Endothelial cell of umbilical vein (primary cell): ENCODE measurements at regions not wholly inside any gene's neighbourhood (a gene's known extent, or its start where the extent isn't known, plus 50 kb on each side); places are given as distances from the start of the nearest gene placed in this dataset.

ENCODE experiments used
- BruUV-seq: library from RNA; stranded (reverse); fragments of 400-500 nt; replicated peaks from 2 replicates; lab custom pipeline; 2021; lab: Mats Ljungman, UMichigan
- CTCF ChIA-PET: fragments of 300-600, 350-600 bp; sonication (Branson Sonifier 250); formaldehyde crosslinking; loops from one replicate; lab custom pipeline; 2021; ENCODE audit warnings: antibody characterized with exemption, inconsistent platforms; lab: Charles Lee
- POLR2A ChIA-PET: fragments of 300-600, 350-600 bp; sonication (Branson Sonifier 250); formaldehyde crosslinking; loops from one replicate; lab custom pipeline; 2021; ENCODE audit warnings: antibody characterized with exemption, inconsistent platforms; lab: Charles Lee
- DNase-seq: peaks from one replicate; pipeline ENCODE4 v3.0.0-alpha.2; 2011; ENCODE audit warnings: low read depth, low spot score
- FAIRE-seq: peaks from 2 replicates; lab custom pipeline; 2011; peaks lifted over from hg19 to GRCh38; lab: Jason Lieb, UNC
- H2AFZ ChIP-seq: 2 replicates; pipeline ENCODE4 v1.6.0; 2012; ENCODE audit warnings: low read depth, low read length, control low read depth, inconsistent platforms
- H3K27ac ChIP-seq: 2 replicates; pipeline ENCODE4 v1.5.1; 2011; ENCODE audit warnings: low read depth, mild to moderate bottlenecking, control low read depth, low read length, moderate library complexity; ENCODE audit not compliant: insufficient read depth
- H3K27me3 ChIP-seq, 2 experiments: 2 replicates each; pipeline versions ENCODE4 v1.6.0 to v1.6.1; 2011; ENCODE audit warnings: low read length in 2 of 2, mixed read lengths in 1 of 2; ENCODE audit not compliant: control insufficient read depth in 2 of 2, insufficient read depth in 2 of 2
- H3K36me3 ChIP-seq, 2 experiments: 2 replicates in 1 of 2; 3 replicates in 1 of 2; pipeline ENCODE4 v1.5.1; 2011; ENCODE audit warnings: low read length in 2 of 2, mild to moderate bottlenecking in 1 of 2, moderate library complexity in 1 of 2; ENCODE audit not compliant: control insufficient read depth in 2 of 2, insufficient read depth in 2 of 2; ENCODE audit errors: extremely low read depth in 1 of 2
- H3K4me1 ChIP-seq: 3 replicates; pipeline ENCODE4 v1.5.1; 2011; ENCODE audit warnings: mild to moderate bottlenecking, low read length; ENCODE audit not compliant: control insufficient read depth, insufficient read depth; ENCODE audit errors: extremely low read depth
- H3K4me2 ChIP-seq: 2 replicates; pipeline ENCODE4 v1.6.1; 2011; ENCODE audit warnings: low read length, control low read depth, mixed read lengths; ENCODE audit not compliant: insufficient read depth
- H3K4me3 ChIP-seq, 3 experiments: fragments of 200-600 bp in 1 of 3; sonication (generic), shearing (Covaris generic) in 1 of 3; replicated peaks in 1 of 3; 2 replicates each; pipeline ENCODE4 v1.5.1; 2011 to 2016; ENCODE audit warnings: control low read depth in 3 of 3, low read length in 3 of 3, mild to moderate bottlenecking in 2 of 3, inconsistent platforms in 1 of 3, low read depth in 1 of 3, moderate library complexity in 1 of 3; ENCODE audit not compliant: insufficient read depth in 1 of 3
- H3K79me2 ChIP-seq: 2 replicates; pipeline ENCODE4 v1.6.0; 2012; ENCODE audit warnings: low read length, inconsistent platforms; ENCODE audit not compliant: control insufficient read depth, insufficient read depth
- H3K9ac ChIP-seq: replicated peaks from 2 replicates; pipeline ENCODE3; 2011; ENCODE audit warnings: low read length, control low read depth; ENCODE audit not compliant: insufficient read depth; ENCODE audit errors: extremely low read depth
- H3K9me1 ChIP-seq: replicated peaks from 3 replicates; pipeline ENCODE4 v1.6.0; 2011; ENCODE audit warnings: mild to moderate bottlenecking, low read length; ENCODE audit not compliant: control insufficient read depth, insufficient read depth; ENCODE audit errors: extremely low read depth
- H3K9me3 ChIP-seq: replicated peaks from 2 replicates; pipeline ENCODE4 v1.5.1; 2012; ENCODE audit warnings: low read length, inconsistent platforms; ENCODE audit not compliant: control insufficient read depth, insufficient read depth
- H4K20me1 ChIP-seq: replicated peaks from 2 replicates; pipeline ENCODE3; 2011; ENCODE audit warnings: mild to moderate bottlenecking, low read length; ENCODE audit not compliant: control insufficient read depth, insufficient read depth; ENCODE audit errors: extremely low read depth
- CTCF ChIP-seq, 2 donors: IDR thresholded peaks; 1 replicate in 1 of 2; 2 replicates in 1 of 2; pipeline ENCODE4 v1.5.1; 2011; ENCODE audit warnings: low read length in 2 of 2, mild to moderate bottlenecking in 2 of 2, moderate library complexity in 2 of 2, control low read depth in 1 of 2, inconsistent platforms in 1 of 2, low read depth in 1 of 2; ENCODE audit not compliant: insufficient read depth in 1 of 2; ENCODE audit errors: extremely low read depth in 1 of 2
- EZH2 ChIP-seq: IDR thresholded peaks from 2 replicates; pipeline ENCODE4 v1.6.1; 2012; ENCODE audit warnings: borderline replicate concordance, low read depth, mild to moderate bottlenecking, moderate library complexity, low read length, inconsistent platforms; ENCODE audit not compliant: severe bottlenecking
- FOS ChIP-seq: IDR thresholded peaks from 2 replicates; pipeline ENCODE4 v1.6.1; 2011; ENCODE audit warnings: mild to moderate bottlenecking, low read length, moderate library complexity, borderline replicate concordance; ENCODE audit not compliant: insufficient read depth
- GATA2 ChIP-seq: IDR thresholded peaks from 2 replicates; pipeline ENCODE4 v1.7.0; 2011; ENCODE audit warnings: low read depth, mild to moderate bottlenecking, moderate library complexity, mixed read lengths, low read length; ENCODE audit not compliant: insufficient read length, insufficient read depth
- JUN ChIP-seq: IDR thresholded peaks from 2 replicates; pipeline ENCODE4 v1.6.1; 2011; ENCODE audit warnings: borderline replicate concordance, low read depth; ENCODE audit not compliant: insufficient read length, insufficient read depth
- MAX ChIP-seq: IDR thresholded peaks from 2 replicates; pipeline ENCODE4 v1.6.1; 2011; ENCODE audit not compliant: insufficient read depth, insufficient read length
- MYC ChIP-seq: IDR thresholded peaks from one replicate; pipeline ENCODE4 v1.6.1; 2011; ENCODE audit warnings: mild to moderate bottlenecking, low read depth, low read length
- POLR2A ChIP-seq: IDR thresholded peaks from 2 replicates; pipeline ENCODE4 v1.6.1; 2012; ENCODE audit warnings: low read depth, mild to moderate bottlenecking, control low read depth, low read length
- POLR2AphosphoS5 ChIP-seq: IDR thresholded peaks from 2 replicates; pipeline ENCODE4 v1.6.1; 2012; ENCODE audit warnings: low read depth, mild to moderate bottlenecking, control low read depth, low read length, moderate library complexity; ENCODE audit not compliant: insufficient read depth
- dilution Hi-C: fragments of 300-500 bp; cut with MboI; formaldehyde crosslinking; loops from one replicate; pipeline ENCODE4 v1.15.0; 2019; ENCODE audit warnings: low sequenced_read_pairs; ENCODE audit not compliant: extremely low pct_ligation_motif_present
- intact Hi-C: fragments of 100-400 bp; cut with micrococcal nuclease; formaldehyde crosslinking; loops from one replicate; pipeline ENCODE4 v1.10.0; 2022

GRCh38 chr2:78127424-78127823 lies 605.2 kb upstream of the LRRTM4 start:
- H3K9me3 ChIP-seq = peaks cover 4% of the 10 kb centered on the region
- CTCF ChIA-PET = no interaction called here
- dilution Hi-C loops (no loop called here), intact Hi-C loops (no loop called here)
- H4K20me1 ChIP-seq = no peaks in the 10 kb centered on the region
- no peak for DNase-seq
- H3K4me2 ChIP-seq = no peak overlapping the region
- no TSS peak for BruUV-seq
- POLR2A ChIA-PET = no interaction called here
- H3K36me3 ChIP-seq = no peaks in the 10 kb centered on the region
- no peaks in the 10 kb centered on the region for H3K27me3 ChIP-seq
- H3K9ac ChIP-seq = no peak overlapping the region
- no peaks in the 10 kb centered on the region for H3K4me1 ChIP-seq
- no peak overlapping the region for H2AFZ ChIP-seq
- no peaks in the 10 kb centered on the region for H3K9me1 ChIP-seq
- TF ChIP-seq GATA2 (no peak), MYC (no peak), MAX (no peak), JUN (no peak), EZH2 (no peak), POLR2AphosphoS5 (no peak), CTCF (IDR thresholded peaks at IDR 0.05; ENCODE audit: extremely low read depth in 1 of 2, insufficient read depth in 1 of 2, low read depth in 1 of 2, low read length in 2 of 2) (no peak), POLR2A (no peak), FOS (no peak)
- H3K27ac ChIP-seq = no peak overlapping the region
- no peaks in the 10 kb centered on the region for H3K79me2 ChIP-seq
- FAIRE-seq = no peak
- no peak overlapping the region for H3K4me3 ChIP-seq
